Neural crest cell (in vitro differentiated cells): ENCODE measurements at regions not wholly inside any gene's neighbourhood (a gene's known extent, or its start where the extent isn't known, plus 50 kb on each side); places are given as distances from the start of the nearest gene placed in this dataset.

Experiments
- DNase-seq: peaks from one replicate; pipeline ENCODE4 v3.0.0; 2021; ENCODE audit warnings: low read depth, mixed read lengths, low spot score
- H3K27ac Mint-ChIP-seq: one replicate; pipeline ENCODE4 v1.8.0; 2021; ENCODE audit warnings: mild to moderate bottlenecking, mixed read lengths; ENCODE audit not compliant: unreplicated experiment
- H3K27me3 Mint-ChIP-seq: 2 replicates; pipeline ENCODE4 v1.8.0; 2021; ENCODE audit warnings: low read depth, mild to moderate bottlenecking, mixed read lengths
- H3K36me3 Mint-ChIP-seq: 2 replicates; pipeline ENCODE4 v1.8.0; 2021; ENCODE audit warnings: low read depth, mild to moderate bottlenecking, mixed read lengths
- H3K4me1 Mint-ChIP-seq: 2 replicates; pipeline ENCODE4 v1.8.0; 2021; ENCODE audit warnings: mixed read lengths
- H3K4me3 Mint-ChIP-seq: one replicate; pipeline ENCODE4 v1.8.0; 2021; ENCODE audit warnings: mild to moderate bottlenecking, mixed read lengths
- H3K9me3 Mint-ChIP-seq: 2 replicates; pipeline ENCODE4 v1.8.0; 2021; ENCODE audit warnings: mixed read lengths
- TF ChIP-seq, protein P1 (sequence below): fragments of 200-600 bp; sonication (generic); conservative IDR thresholded peaks from 2 replicates; pipeline ENCODE4 v1.5.0; 2021; ENCODE audit warnings: antibody characterized with exemption, mild to moderate bottlenecking

DNA sequence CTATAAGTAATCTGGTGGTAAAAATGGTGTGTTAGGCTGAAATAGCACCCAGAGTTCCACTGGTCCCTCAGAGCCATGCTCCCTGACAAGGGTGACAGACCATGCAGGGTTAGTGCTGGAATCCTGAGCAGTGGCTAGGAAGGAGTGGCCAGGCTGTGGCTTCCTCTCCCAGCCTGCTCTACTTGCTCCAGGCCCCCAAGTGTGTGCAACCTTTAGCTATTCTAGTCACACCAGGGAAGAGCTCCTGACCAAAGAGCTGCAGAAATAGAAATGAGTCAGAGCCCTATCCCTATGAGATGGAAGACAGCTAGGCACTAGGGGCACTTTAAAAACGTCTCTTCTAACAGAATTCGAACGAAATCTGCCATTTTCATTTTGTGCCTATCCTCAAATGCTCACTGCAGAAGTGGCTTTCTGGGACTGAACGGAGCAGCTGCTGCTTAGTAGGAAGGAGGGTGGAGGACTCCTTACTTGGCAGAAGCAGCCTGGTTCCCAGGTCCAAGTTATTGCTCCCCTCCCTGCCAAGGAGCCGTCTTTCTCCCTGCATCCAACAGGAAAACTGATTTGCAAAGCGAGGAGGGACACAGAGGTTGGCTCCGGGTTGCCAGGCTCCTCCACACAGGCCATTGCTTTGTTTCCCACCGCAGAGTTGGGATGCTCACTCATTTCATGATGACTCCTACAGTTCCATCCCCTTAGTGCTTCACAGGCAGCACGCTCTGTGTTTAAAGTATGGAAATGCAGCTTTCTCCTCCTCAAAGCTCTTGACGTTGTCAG lies 754.5 kb downstream of the C6orf118 start:
- Mint-ChIP-seq H3K4me1 (no peaks in the 10 kb centered on the region), H3K4me3 (no peak overlapping the region), H3K27me3 (no peaks in the 10 kb centered on the region), H3K27ac (peak overlapping the region; percentile 37), H3K36me3 (peaks cover 6% of the 10 kb centered on the region), H3K9me3 (peaks cover 12% of the 10 kb centered on the region)
- DNase-seq = no peak
- TF ChIP-seq, protein P1, sequence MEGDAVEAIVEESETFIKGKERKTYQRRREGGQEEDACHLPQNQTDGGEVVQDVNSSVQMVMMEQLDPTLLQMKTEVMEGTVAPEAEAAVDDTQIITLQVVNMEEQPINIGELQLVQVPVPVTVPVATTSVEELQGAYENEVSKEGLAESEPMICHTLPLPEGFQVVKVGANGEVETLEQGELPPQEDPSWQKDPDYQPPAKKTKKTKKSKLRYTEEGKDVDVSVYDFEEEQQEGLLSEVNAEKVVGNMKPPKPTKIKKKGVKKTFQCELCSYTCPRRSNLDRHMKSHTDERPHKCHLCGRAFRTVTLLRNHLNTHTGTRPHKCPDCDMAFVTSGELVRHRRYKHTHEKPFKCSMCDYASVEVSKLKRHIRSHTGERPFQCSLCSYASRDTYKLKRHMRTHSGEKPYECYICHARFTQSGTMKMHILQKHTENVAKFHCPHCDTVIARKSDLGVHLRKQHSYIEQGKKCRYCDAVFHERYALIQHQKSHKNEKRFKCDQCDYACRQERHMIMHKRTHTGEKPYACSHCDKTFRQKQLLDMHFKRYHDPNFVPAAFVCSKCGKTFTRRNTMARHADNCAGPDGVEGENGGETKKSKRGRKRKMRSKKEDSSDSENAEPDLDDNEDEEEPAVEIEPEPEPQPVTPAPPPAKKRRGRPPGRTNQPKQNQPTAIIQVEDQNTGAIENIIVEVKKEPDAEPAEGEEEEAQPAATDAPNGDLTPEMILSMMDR = no peak

DNA sequence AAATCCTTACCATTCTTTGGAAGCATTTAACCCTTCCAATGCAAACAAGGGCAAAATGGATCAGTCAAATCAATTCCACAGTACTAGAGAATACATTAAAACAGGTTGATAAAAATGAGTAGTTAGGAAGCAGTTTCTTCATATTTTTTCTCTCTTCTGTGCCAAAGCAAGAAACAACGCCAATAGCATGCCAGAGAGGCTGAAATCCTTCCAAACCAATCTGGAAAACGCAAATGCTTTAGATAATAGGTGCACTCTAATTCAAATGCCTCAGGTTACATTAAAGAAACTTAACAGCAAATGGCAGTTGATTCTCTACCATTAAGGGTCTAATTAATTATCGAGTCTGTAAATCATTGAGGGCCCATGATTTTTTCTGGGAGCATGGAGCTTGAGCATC lies 755.2 kb downstream of the C6orf118 start:
- DNase-seq = no peak
- H3K36me3 Mint-ChIP-seq = peaks cover 9% of the 10 kb centered on the region
- H3K4me3 Mint-ChIP-seq = no peak overlapping the region
- peaks cover 16% of the 10 kb centered on the region for H3K9me3 Mint-ChIP-seq
- H3K27ac Mint-ChIP-seq = no peak overlapping the region
- H3K27me3 Mint-ChIP-seq = no peaks in the 10 kb centered on the region
- H3K4me1 Mint-ChIP-seq = no peaks in the 10 kb centered on the region
- TF ChIP-seq, protein P1 = no peak

DNA sequence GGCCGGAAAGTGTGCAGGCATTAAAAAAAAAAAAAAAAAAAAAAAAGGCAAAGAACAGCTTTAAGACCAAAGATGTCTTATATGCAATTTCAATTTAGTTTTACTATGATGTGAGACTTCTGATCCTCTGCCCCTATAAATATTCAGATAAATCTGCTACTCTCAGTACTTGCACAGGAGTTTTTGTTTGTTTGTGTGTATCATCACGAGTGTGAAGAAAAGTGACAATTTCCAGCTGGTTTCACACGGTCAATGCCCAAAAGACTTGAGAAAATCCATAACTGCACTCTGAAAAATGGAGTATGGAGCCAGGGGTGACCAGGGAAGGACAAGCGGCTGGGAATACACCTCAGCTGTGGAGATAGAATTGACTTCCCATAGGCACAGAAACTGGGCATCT lies 757.7 kb downstream of the C6orf118 start:
- no peak overlapping the region for H3K27ac Mint-ChIP-seq
- H3K4me3 Mint-ChIP-seq = no peak overlapping the region
- H3K4me1 Mint-ChIP-seq = no peaks in the 10 kb centered on the region
- H3K36me3 Mint-ChIP-seq = peaks cover 3% of the 10 kb centered on the region
- no peak for DNase-seq
- H3K9me3 Mint-ChIP-seq = peaks cover 8% of the 10 kb centered on the region
- TF ChIP-seq, protein P1 = no peak
- H3K27me3 Mint-ChIP-seq = no peaks in the 10 kb centered on the region

DNA sequence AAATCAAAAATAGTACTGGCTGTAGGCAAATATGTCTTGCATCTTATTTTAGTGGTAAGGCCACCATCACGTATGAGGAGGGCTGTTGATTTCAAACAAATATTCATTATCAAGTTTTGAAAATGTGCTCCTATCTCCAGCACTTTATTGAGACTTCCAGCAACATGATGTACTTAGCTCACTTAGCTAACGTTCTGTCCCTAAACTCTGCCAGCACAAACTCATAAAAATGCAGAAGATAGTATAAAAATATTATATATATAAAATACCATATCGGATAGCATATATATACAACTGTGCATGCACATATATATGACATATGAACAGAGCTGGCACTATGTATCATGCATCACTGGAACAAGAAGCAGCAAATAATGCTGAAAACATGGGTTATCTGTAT lies 762.3 kb downstream of the C6orf118 start:
- Mint-ChIP-seq H3K4me3 (no peak overlapping the region), H3K27me3 (no peaks in the 10 kb centered on the region), H3K4me1 (no peaks in the 10 kb centered on the region), H3K9me3 (peaks cover 14% of the 10 kb centered on the region), H3K36me3 (peaks cover 6% of the 10 kb centered on the region), H3K27ac (no peak overlapping the region)
- TF ChIP-seq, protein P1 = no peak
- no peak for DNase-seq

DNA sequence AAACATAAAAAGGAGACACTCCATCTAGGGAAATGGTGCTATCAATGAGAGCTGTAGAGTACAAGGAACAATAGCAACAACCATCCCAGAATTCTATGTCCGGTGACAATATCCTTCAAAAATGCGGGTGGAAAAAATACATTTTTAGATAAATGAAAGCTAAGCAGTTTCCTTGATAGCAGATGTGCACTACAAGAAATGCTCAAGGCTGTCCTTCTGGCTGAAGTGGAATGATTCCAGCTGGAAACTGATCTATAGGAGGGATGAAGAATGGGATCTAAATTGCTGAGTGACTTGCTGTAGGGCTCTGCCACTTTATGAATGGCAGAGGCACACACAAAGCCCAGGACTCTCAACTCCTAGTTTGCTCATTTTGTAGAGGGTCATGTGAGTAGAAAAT lies 763.1 kb downstream of the C6orf118 start:
- DNase-seq = no peak
- Mint-ChIP-seq H3K27ac (no peak overlapping the region), H3K4me3 (no peak overlapping the region), H3K9me3 (peaks cover 12% of the 10 kb centered on the region), H3K4me1 (no peaks in the 10 kb centered on the region), H3K36me3 (peaks cover 6% of the 10 kb centered on the region), H3K27me3 (no peaks in the 10 kb centered on the region)
- TF ChIP-seq, protein P1 = no peak
